Fibroblast of skin of right biceps (primary cell): ENCODE measurements at regions not wholly inside any gene's neighbourhood (a gene's known extent, or its start where the extent isn't known, plus 50 kb on each side); places are given as distances from the start of the nearest gene placed in this dataset.
A peak's percentile ranks its signal among the peaks of the same experiment; 100 is the strongest.
"Not testable (repeated sequence)": the region's sequence is repeated elsewhere in the genome, so short reads cannot be mapped to it uniquely, and the experiment has no call there.

Source experiments
- DNase-seq: peaks from one replicate; pipeline ENCODE4 v3.0.0-alpha.2; 2013

- DNase-seq = no peak
Measured at GRCh38 chr3:89628856-89629670, 521.6 kb downstream of the EPHA3 start.

DNA sequence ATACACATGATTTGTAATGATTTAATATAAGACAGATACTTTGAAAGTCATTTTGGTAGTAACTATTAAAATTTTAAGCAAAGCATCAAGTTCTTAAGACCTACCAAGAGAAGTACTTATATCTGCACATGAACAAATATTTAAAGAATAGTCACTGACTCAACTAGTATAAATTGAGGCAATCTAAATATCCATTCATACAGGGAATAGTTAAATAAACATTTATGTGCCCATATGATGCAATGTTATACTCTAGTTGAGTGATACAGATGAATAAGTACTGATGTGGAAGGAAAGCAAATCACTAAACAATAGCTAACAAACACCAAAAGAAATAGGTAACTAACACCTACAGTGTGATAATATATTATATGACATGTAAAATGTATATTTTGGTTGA lies 527.7 kb downstream of the EPHA3 start:
- DNase-seq = no peak

- DNase-seq = no peak
Measured at GRCh38 chr3:89644716-89645115, 537.3 kb downstream of the EPHA3 start.

- DNase-seq = no peak
Measured at GRCh38 chr3:89649431-89649830, 542.0 kb downstream of the EPHA3 start.

DNA sequence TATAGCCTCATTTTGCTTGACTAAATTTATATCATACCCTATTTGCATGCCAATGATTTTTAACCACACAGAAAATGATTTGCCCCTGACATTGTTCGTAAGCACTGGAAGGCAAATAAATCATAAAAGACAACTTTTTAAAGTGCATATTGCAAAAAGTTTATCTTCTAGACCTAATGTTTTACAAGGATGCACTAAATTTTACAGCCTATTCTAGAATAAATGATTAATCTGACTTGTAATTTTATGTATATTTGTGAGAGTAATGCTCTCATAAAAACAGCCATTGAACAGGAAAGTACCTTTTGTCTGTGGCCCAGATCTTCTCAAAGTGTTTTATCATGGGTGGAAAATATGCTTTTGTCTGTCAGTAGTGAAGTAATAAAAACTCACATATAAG lies 546.6 kb downstream of the EPHA3 start:
- DNase-seq = no peak

- no peak for DNase-seq
Measured at GRCh38 chr3:89656388-89656787, 549.0 kb downstream of the EPHA3 start.

GRCh38 chr3:89679686-89680085 lies 572.3 kb downstream of the EPHA3 start:
- no peak for DNase-seq

- DNase-seq = peak; percentile 4
Measured at GRCh38 chr3:89682556-89682955, 575.1 kb downstream of the EPHA3 start.

DNA sequence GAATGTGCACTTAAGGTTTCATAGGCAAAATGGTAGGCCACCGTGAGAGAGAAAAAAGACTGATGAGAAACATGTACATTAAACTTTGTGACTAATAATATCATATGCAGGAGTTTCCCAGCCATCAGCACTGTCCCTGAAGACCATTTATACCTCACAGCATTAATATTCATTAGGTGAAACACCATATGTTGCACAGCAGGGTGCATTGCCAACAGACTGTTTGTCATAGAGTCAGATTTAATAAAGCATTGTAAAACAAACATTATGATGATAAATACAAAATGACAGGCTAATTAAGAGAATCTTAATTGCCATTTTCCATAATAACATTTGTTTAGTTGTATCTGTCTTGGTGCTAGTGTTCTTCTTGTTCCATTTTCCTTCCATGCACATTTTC lies 578.3 kb downstream of the EPHA3 start:
- no peak for DNase-seq

GRCh38 chr3:89690646-89691045 lies 583.2 kb downstream of the EPHA3 start:
- DNase-seq = no peak

- DNase-seq = no peak
Measured at GRCh38 chr3:89692601-89693000, 585.2 kb downstream of the EPHA3 start.

- DNase-seq = no peak
Measured at GRCh38 chr3:89697321-89697916, 590.0 kb downstream of the EPHA3 start.

- DNase-seq = no peak
Measured at GRCh38 chr3:89698208-89698830, 590.9 kb downstream of the EPHA3 start.

DNA sequence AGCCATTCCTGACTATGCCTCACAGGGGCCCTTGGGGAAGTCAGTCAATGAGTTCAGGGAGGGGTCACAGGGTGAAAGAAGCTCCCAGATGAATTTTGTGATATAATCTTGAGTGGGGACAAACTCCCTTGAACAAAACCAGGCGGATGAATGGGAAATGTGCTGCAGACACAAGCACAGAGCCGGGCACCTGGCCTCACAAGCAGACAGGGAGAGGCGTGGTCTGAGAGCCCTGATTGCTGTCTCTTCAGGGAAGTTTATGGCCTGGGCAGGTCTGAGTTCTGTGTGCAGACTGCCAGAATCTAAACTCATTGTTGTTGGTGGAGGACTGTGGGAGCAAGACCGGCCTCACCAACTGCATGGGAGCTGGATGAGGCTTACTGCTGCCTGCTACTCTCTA lies 591.8 kb downstream of the EPHA3 start:
- DNase-seq = no peak

DNA sequence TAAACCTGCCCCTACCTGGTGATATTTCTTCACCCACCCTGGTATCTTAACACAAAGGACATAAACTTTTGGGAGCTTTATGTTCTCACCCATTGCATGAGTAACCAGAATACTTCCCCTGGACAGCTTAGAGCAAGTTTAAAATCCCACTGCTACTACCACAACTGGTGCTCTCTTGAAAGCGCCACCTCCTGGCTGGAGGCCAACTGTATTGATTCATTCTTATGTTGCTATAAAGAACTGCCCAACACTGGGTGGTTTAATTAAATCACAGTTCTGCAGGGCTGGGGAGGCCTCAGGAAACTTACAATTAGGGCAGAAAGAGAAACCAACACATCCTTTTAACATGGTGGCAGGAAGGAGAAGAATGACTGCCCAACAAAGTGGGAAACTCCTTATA lies 592.4 kb downstream of the EPHA3 start:
- DNase-seq = no peak

DNA sequence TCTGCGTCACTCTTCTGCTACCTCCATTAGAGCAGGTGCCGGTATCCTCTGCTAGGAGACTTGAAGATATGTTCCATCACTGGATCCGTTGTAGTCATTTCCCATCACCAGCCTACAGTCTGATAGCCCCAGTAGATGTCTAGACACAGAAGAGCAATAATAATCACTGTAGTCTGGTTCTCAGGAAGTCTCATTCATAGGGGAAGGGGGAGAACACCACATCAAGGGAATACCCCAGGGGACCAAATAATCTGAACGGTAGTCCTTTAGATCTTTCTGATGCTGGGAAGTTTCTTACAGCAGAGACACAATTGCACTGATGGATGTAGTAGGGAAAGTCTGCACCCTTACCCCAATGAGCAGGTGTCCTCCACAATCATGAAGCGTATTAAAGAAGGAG lies 595.0 kb downstream of the EPHA3 start:
- no peak for DNase-seq

DNA sequence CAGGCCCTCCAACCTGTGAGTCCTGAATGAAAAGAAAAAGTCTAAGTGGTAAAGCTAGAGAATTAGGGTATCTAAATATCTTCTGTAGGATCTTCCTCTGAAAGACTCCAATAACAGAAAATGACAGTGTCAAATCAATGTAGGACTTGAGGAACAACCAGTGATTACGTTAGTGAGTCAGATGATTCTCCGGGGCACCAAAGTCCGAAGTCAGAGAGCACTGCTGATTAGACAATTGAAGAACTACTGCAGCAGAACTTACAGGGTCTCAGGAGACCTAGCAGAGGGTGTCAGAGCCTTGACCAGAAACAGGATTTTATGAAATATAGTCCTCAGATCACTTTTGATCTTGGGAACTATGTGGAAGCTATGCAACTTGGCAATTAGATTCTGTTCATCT lies 605.8 kb downstream of the EPHA3 start:
- DNase-seq = no peak

DNA sequence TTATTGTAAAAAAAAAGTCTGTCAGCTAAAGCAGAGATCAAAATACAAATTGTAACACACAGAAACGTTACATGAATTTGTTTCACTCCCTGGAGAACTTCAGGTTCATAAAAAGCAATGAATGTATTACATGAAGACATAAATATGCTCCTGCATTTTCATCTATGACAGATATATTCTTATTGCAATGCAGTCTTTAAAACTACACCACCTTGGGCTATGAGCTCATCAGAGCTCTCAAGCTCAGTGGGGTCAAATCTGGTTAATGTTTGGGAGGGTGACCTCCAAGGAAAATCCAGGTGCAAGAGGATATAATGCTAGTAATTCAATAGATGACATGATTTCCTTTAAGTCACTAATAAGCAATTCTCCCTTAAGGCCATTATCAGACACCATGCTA lies 606.8 kb downstream of the EPHA3 start:
- DNase-seq = no peak

DNA sequence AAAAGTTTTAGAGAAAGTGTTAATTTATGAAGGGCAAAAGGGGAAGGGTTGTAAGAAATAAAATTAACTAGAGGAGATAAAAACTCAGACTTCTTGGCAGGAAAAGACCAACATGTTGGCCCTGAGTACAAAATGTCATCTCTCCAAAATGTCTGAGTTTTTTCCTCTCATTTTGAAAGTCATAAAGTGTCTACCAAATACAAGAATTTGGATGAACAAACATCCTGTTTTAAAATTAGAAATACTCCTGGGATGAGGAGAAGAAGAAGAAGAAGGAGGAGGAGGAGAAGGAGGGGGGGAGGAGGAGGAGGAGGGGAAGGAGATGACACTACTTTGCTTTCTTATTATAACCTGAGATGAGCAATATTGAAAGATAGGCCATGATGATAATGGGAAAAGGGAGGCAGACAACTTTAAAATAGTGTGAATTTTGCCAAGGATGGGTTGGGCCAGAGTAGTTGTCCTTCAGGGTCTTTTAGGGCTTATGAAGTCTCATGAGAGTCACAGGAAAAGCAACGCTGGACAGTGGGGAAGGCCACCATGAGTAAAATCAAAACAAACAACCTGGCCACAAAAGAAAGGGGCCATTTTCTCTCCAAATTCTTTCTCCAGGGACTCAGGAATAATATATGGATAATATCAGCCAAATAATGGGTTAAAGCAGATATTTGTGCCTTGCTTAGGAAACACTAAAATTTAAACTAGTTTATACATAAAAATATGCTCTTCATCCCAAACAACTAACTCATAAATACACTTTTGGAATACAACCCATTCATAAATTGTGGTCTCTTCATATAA lies 632.9 kb downstream of the EPHA3 start:
- DNase-seq = no peak

DNA sequence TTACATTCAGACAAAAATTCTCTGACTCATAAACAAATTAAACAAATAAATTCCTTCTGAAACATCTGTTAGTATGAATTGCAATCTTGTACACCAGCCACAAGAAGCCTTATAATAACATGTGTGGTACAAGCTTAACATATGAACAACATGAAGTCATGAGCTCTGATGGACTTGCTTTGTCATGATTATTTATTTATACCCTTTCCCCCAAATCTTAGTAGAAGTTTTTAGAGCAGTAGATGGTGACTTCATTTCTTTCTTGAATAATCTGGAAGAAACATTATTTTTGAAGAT lies 633.4 kb downstream of the EPHA3 start:
- peak; percentile 15 for DNase-seq

GRCh38 chr3:89742546-89742945 lies 635.1 kb downstream of the EPHA3 start:
- DNase-seq = no peak

- not testable (repeated sequence) for DNase-seq
Measured at GRCh38 chr3:89747541-89748278, 640.3 kb downstream of the EPHA3 start.

- DNase-seq = no peak
Measured at GRCh38 chr3:89762405-89762804, 655.0 kb downstream of the EPHA3 start.
